Spleen (tissue), 7 donors: ENCODE measurements at regions not wholly inside any gene's neighbourhood (a gene's known extent, or its start where the extent isn't known, plus 50 kb on each side); places are given as distances from the start of the nearest gene placed in this dataset.

Experiments
- CTCF ChIP-seq, 11 experiments: fragments of 200-600 bp in 7 of 11; fragments of 450-650 bp in 4 of 11; sonication (generic) in 4 of 11; IDR thresholded peaks in 8 of 11; conservative IDR thresholded peaks in 3 of 11; 1 replicate in 7 of 11; 2 replicates in 4 of 11; pipeline versions ENCODE4 v1.4.0 to v1.8.0; 2016 to 2021; ENCODE audit warnings: antibody characterized with exemption in 11 of 11, inconsistent platforms in 4 of 11, mild to moderate bottlenecking in 1 of 11
- POLR2A ChIP-seq, 3 donors: fragments of 450-650 bp; IDR thresholded peaks; one replicate each; pipeline ENCODE4 v1.5.1; 2017; ENCODE audit warnings: antibody characterized with exemption in 3 of 3, mild to moderate bottlenecking in 1 of 3
- donor health status: DM: no; HTN: no; CAD: no; lungs with moderate emphysema.
- donor health status: DM: no; HTN: no; CAD: no.
- donor health status: DM: no; HTN: no; CAD: no.

- TF ChIP-seq CTCF (IDR thresholded peaks at IDR 0.05 in 8 of 11, conservative IDR thresholded peaks at IDR 0.05 in 3 of 11) (no peak), POLR2A (IDR thresholded peaks at IDR 0.05) (no peak)
Measured at GRCh38 chr13:73776151-73776785, 357.9 kb downstream of the KLF12 start.
